HG03432 (cell line): ENCODE measurements at regions not wholly inside any gene's neighbourhood (a gene's known extent, or its start where the extent isn't known, plus 50 kb on each side); places are given as distances from the start of the nearest gene placed in this dataset.
"Not testable (repeated sequence)": the region's sequence is repeated elsewhere in the genome, so short reads cannot be mapped to it uniquely, and the experiment has no call there.

Experiments used
- ATAC-seq: cut with Tn5 transposase; IDR thresholded peaks from one replicate; pipeline ENCODE4 v1.9.1; 2021; ENCODE audit warnings: mild to moderate bottlenecking, moderate library complexity; ENCODE audit not compliant: unreplicated experiment

GRCh38 chr4:189619441-189620250 is 321.0 kb upstream of the FRG1 start:
- ATAC-seq = peak; percentile 61

- ATAC-seq = not testable (repeated sequence)
Measured at GRCh38 chr4:189622574-189622973, 318.1 kb upstream of the FRG1 start.

DNA sequence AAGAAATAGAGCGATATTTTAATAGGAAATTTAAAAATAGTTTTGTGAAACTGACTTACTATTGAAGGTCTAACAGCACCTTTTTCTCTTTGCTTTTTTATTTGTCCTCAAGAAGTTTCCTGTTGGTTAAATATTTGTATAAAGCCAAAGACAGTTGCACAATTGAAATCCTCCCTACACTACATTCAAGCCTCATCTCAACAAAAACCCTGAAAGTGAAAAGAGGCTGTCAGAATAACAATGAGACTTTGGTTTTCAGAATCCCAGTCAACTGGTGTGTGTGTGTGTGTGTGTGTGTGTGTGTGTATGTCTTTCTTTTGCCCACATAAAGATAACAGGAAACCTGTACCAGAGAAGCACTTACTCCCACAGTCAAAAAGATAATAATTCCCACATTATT is 313.6 kb upstream of the FRG1 start:
- not testable (repeated sequence) for ATAC-seq

DNA sequence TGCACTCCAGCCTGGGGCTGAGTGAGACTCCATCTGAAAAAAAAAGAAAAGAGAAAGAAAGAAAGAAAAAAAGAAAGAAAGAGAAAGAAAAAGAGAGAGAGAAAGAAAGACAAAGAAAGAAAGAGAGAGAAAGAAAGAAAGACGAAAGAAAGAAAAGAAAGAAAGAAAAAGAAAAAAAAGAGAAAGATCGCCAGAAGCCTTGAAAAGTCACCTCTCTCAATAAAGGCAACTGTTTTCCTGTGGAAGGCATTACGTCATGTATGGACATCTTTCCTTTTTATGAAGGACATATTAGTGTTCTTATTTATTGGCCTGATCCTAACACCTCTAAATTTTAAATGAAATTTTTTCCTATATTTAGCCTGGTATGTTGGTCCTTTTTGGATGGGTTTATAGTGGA is 310.9 kb upstream of the FRG1 start:
- not testable (repeated sequence) for ATAC-seq

DNA sequence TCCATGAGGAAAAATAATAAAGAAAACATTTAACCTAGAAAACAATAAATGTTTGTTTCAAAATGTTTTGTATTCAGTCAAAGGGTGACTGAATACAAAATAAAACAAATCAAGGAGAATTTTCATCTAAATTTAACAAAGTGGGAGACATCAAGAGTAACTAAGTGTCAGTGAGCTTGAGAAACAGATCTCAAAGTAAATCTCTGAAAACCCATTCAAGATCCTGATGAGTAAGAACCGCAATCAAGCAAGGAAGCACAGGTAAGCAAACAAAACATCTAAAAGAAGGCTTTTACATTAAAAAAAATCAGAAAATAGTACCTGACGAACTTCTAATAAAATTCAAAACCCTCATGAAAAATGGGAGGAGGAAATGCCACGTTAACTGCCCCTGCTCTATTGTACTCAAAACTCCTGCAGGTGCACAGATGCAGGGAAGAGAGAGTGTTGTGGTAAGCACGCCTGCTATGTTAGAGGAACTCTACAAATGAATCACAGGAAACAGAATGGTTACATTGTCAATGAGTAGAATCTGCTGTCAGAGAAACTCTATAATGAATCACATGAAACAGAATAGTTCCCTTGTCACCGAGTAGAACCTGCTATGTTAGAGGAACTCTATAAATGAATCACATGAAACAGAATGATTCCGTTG is 309.6 kb upstream of the FRG1 start:
- ATAC-seq = peak; percentile 99

GRCh38 chr4:189631568-189631916 is 309.1 kb upstream of the FRG1 start:
- not testable (repeated sequence) for ATAC-seq

DNA sequence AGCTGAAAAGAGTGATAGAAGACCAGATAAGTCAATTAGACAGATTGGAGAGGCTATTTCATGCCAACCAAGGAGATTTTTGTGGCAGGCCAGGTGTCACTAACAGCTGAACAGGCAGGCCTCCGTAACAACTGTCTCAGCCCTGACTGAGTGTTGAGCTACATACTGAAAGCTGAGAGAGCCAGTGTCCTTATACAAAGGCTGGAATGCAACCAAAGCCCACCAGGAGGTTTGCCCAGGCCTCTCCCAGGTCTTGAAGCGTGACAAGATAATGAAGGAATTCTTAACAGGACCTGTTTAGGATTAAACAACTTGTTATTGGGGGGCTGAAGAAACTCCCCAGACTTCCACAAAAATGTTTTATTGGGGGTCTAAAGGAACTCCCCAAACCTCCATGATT is 290.2 kb upstream of the FRG1 start:
- ATAC-seq = not testable (repeated sequence)

GRCh38 chr4:189653130-189653653 is 287.5 kb upstream of the FRG1 start:
- ATAC-seq = not testable (repeated sequence)

DNA sequence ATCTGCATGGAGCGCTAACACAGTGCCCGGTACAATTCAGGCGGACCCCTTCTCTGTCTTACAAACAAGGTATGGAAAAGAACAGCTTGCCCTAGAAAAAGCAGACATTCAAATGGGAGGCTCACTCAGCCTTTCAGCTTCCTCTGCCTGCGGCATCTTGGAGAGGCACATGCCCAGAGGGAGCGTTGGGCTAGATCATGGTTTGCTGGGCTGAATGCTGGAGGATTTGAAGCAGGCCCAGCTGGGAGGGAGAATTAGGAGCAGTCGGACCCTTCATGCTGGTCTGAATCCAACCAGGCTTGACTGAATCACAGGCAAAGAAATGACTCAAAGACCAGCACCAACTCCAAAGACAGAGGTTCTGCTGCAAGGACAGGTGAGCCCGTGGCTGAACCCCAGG is 286.7 kb upstream of the FRG1 start:
- not testable (repeated sequence) for ATAC-seq

DNA sequence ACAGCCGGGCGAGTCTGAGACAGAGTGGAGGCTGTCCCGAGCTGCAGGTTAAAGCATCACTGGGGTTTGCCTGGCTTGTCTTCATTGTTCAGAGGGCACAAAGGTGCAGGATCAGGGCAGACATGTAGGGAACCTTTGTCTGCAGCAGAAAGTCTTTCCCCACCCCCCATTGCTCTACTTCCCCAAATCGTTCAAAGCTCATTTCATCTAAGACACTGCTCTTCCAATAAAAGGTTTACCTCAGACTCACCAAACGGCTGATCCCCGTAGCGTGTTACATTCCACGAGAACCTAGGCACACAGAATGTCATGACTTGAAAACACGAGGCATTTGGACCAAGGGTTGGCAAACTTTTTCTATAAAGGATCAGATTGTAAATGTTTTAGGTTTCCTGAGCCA is 286.3 kb upstream of the FRG1 start:
- ATAC-seq = not testable (repeated sequence)

DNA sequence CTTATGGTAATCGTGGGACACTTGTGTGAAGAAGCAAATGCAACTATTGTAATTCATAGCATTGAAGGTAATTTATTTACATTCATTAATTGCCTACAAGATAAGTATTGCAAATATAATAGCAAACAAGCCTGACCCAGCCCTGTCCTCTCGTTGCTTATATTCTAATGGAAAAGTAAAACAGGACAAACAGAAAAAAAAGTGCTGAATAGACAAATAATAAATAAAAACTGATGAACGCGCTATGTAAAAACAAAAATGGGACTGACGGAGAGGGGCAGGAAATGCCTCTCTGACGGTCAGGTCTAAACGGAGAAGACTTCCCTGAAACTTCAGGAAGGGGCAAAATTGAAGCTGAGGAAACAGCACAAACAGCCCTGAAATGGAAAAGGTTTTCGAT is 284.9 kb upstream of the FRG1 start:
- ATAC-seq = not testable (repeated sequence)

GRCh38 chr4:189656641-189657040 is 284.0 kb upstream of the FRG1 start:
- no peak for ATAC-seq

DNA sequence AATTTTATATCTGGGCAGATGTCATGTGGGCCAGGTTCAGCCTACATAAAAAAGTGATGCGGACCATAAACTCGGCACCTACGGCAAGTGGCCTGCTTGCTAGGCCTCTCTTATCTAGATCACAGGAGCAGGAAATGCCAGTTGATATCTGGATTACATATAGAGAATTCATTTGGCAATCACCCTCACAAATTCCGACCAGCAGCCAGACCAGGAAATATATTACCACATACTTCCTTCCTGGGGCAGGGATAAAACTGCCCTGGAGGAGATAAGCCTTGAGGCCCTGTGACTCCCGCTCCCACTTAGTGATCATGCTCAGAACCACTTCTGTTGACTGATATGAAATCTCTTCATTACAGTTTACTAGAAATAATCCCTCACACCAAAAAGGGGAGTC is 282.4 kb upstream of the FRG1 start:
- ATAC-seq = not testable (repeated sequence)

DNA sequence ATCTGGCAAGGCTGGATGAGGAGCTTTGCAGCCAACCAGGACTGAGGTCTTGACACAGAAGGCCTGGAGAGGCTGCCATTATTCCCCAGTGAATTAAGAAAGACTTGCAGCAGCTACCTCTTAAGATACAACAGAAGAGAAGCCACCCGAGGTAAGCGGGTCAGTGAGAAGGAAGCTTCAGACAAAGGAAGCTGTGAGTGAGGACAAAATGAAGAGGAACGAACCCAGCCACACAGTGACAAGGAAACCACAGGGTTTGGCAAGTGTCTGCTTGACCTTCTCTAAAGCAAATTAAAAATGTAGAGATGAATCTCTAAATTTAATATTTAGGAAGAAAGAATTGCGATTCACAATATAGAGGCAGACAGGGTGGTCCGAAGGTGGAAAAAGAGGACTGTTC is 281.8 kb upstream of the FRG1 start:
- not testable (repeated sequence) for ATAC-seq

GRCh38 chr4:189659287-189659686 is 281.4 kb upstream of the FRG1 start:
- no peak for ATAC-seq

GRCh38 chr4:189660722-189661360 is 279.8 kb upstream of the FRG1 start:
- no peak for ATAC-seq

- no peak for ATAC-seq
Measured at GRCh38 chr4:189664693-189665250, 275.9 kb upstream of the FRG1 start.

DNA sequence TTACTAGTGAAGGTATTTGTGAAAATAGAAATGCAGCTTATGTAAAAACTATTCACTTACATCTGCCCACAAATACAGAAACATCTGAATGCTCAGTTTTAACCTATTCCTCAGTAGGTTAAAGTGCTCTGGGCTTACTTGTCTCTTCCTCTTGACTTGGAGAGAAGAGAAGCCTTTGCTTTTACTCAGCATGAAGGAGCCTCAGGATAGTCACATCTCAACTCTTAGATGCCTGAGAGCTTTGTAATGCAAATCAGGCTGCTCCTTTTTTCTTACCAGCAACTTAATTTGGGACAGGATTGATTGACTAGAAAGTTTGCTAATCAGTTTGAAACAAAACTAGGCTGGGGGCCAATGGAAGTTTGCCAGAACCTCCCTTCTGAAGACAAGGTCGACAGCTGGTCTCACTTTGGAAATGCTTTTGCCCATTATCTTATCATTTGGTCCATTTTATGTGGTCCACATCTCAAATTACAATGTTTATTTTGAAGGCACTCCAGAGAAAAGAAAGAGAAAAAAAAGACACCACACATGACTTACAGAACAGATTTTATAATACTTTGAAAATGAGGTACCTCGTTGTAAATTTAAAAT is 274.9 kb upstream of the FRG1 start:
- not testable (repeated sequence) for ATAC-seq

DNA sequence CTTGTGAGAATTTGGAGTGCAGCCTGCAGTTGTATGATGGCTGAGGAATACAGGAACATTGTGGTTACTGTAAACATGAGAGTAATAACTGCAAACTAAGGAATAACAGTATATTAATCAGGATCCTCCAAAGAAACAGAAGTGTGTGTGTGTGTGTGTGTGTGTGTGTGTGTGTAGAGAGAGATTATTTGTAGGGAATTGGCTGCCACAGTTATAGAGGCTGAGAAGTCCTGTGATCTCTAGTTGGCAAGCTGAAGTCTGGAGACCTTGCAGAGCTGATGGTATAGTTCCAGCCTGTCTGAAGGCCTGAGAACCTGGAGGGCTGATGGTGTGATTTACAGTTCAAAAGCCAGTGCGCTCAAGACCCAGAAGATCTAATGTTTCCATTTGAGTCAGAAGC is 273.3 kb upstream of the FRG1 start:
- ATAC-seq = not testable (repeated sequence)

GRCh38 chr4:189697675-189698245 is 242.9 kb upstream of the FRG1 start:
- not testable (repeated sequence) for ATAC-seq

GRCh38 chr4:189703000-189703399 is 237.7 kb upstream of the FRG1 start:
- ATAC-seq = not testable (repeated sequence)
